ENCODE measurements at regions not wholly inside any gene's neighbourhood (a gene's known extent, or its start where the extent isn't known, plus 50 kb on each side); places are given as distances from the start of the nearest gene placed in this dataset.

DNA sequence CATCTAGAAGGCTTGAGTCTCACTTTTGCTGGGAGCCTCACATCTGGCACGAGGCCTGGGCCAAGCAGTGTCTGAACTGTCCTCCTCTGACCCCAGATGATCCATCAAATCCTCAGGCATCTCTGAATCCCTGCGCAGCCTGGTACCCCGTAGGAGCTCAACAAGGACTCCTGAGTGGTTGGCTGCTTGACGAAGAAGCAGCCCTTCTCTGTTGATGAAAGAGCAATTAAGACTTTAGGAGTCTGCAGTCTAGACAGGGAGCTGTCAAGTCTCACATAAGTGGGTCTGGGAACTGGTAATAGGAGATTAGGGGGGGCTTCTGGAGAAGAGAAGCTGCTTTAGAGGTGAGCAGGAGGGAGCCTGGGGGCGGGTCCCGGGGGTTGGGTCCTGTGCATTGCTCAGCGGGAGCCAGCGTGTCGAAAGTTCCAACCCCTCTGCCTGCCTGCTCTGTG lies 326.0 kb downstream of the RPS24 start:
- TF ChIP-seq, protein P1, sequence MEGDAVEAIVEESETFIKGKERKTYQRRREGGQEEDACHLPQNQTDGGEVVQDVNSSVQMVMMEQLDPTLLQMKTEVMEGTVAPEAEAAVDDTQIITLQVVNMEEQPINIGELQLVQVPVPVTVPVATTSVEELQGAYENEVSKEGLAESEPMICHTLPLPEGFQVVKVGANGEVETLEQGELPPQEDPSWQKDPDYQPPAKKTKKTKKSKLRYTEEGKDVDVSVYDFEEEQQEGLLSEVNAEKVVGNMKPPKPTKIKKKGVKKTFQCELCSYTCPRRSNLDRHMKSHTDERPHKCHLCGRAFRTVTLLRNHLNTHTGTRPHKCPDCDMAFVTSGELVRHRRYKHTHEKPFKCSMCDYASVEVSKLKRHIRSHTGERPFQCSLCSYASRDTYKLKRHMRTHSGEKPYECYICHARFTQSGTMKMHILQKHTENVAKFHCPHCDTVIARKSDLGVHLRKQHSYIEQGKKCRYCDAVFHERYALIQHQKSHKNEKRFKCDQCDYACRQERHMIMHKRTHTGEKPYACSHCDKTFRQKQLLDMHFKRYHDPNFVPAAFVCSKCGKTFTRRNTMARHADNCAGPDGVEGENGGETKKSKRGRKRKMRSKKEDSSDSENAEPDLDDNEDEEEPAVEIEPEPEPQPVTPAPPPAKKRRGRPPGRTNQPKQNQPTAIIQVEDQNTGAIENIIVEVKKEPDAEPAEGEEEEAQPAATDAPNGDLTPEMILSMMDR (IDR thresholded peaks at IDR 0.05; ENCODE audit: insufficient read depth, low read depth, low read length): no peak
- peak; percentile 9 for DNase-seq (ENCODE audit: low read depth)
- H3K4me3 ChIP-seq (ENCODE audit: low read depth, low read length): no peak overlapping the region

DNA sequence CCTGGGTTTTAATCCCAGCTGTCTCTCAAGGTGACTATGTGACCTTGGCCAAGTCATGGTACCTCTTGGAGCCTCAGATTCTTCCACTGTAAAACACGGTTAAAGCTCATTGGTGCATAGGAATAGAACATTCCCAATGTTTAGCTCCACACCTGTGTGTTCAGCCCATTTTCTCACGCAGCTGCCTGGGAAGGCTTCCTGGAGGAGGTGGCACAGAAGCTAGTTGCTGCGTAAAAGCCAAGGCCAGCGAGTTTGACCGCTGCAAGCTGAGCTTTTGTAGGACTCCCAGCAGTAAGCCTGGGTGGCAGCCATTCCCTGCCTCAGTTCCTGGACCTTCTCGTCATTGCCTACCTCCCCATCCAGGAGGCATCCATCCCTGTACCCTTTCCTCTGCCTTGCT lies 326.6 kb downstream of the RPS24 start:
- TF ChIP-seq, protein P1 (IDR thresholded peaks at IDR 0.05; ENCODE audit: insufficient read depth, low read depth, low read length): no peak
- DNase-seq (ENCODE audit: low read depth): no peak
- H3K4me3 ChIP-seq (ENCODE audit: low read depth, low read length): no peak overlapping the region

DNA sequence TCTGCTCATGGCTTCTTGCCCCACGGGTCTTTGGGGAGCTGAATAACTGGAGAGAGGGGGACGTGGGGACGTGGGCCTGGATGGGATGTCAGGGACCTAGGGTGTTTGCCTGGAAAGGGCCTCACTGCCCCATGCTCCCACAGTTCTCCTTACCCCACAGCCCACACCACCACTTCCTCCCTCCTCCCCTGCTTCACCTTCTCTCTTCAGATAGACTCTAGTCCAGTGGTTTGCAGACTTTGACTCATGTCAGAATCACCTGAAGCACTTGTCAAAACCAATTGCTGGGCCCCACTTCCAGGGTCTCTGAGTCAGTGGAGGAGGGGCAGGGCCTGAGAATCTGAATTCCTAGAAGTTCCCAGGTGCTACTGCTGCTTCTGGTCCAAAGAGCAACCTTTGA lies 327.4 kb downstream of the RPS24 start:
- TF ChIP-seq, protein P1 (IDR thresholded peaks at IDR 0.05; ENCODE audit: insufficient read depth, low read depth, low read length): no peak
- no peak for DNase-seq (ENCODE audit: low read depth)
- H3K4me3 ChIP-seq (ENCODE audit: low read depth, low read length): no peak overlapping the region

DNA sequence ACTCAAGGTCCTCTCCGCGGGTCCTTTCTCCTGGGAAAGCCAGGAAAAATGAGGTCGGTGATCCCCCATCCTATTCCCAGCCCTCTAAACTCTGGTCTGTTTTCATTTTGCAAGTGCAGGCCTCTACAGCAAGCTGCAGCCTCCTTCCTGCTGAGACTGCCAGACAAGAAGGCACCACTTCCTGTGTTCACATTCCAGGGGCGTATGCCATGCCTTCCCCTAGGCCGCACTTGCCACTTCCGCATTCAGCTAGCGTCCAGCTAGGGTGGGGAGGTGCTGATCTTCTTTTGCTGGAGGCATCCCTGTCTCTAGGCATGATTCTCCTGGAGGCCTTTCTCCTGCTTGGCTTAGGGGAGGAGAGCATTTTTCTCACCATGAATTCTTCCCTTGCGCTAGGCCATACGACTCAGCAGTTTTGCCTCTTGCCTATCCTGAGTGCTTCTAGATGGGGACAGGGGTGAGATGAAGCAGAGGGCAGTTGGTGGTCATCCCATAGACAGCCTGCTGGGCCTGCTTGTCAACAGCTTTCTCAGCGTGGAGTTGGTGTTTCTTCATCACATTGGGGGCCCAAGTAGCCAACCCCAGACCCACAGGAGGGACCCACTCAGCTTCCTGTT lies 328.9 kb downstream of the RPS24 start:
- no peak overlapping the region for H3K4me3 ChIP-seq (ENCODE audit: low read depth, low read length)
- peak; percentile 16 for DNase-seq (ENCODE audit: low read depth)
- TF ChIP-seq, protein P1 (IDR thresholded peaks at IDR 0.05; ENCODE audit: insufficient read depth, low read depth, low read length): no peak

DNA sequence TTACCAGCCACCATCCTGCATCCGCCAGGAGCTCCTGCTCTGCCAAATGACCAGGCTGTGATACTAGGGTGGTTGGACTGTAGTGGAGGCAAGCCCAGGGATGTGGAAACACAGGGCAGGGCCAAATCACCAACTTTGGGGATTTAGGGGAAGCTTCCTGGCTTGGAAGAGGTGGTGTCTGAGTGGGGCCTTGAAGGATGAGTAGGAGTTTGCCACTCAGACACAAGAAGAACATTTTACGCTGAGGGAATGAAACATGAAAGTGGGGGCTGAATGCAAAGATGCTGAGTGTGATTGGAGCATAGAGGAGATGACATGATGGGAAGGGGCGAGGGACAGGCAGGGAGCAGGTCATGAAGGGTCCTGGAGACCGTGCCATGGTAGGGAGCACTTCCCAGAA lies 329.5 kb downstream of the RPS24 start:
- no peak overlapping the region for H3K4me3 ChIP-seq (ENCODE audit: low read depth, low read length)
- no peak for DNase-seq (ENCODE audit: low read depth)
- TF ChIP-seq, protein P1 (IDR thresholded peaks at IDR 0.05; ENCODE audit: insufficient read depth, low read depth, low read length): no peak

DNA sequence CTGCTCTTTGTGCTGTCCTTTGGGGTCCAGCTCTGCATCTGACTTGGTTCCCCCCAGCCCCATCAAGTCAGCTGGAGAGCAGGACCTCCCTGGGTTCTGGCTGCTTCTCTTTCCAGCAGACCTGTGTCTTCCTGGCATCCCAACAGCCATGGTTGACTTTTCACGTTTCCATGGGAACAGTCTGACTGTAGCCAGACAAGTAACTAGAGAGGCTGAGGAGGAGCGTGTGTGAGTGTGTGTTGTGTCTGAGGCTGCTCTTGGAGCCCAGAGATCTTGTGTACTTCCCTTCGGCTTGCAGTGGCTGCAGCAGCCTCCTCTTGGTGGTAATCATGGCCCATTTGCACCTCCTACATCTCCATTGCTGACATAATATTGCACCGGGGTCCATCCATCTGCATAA lies 332.0 kb downstream of the RPS24 start:
- no peak overlapping the region for H3K4me3 ChIP-seq (ENCODE audit: low read depth, low read length)
- DNase-seq (ENCODE audit: low read depth): no peak
- TF ChIP-seq, protein P1 (IDR thresholded peaks at IDR 0.05; ENCODE audit: insufficient read depth, low read depth, low read length): no peak

Measured in fibroblast of villous mesenchyme (primary cell).